ENCODE measurements at regions not wholly inside any gene's neighbourhood (a gene's known extent, or its start where the extent isn't known, plus 50 kb on each side); places are given as distances from the start of the nearest gene placed in this dataset.

DNA sequence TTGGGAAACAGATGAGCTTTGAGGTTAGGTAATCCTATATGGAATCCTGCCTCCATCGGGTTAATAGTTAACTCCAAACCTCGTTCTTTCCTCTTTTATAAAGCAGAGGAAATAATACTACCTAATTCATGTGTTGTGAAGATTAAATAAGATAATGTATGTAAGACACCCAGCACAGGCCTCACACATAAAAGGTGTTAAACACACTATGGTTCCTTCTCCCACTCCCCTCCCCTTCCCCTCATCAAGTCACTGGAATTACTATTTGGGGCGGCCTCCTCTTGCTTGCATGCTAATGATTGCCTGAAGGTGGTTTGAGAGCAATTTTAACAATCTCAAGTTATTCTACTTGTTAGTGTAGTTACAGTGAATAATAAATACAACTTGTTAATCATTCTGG lies 404.4 kb upstream of the RASGEF1B start (continued):
- TF ChIP-seq CEBPB (IDR thresholded peaks at IDR 0.05; ENCODE audit: borderline replicate concordance in 1 of 2, low read depth in 2 of 2, low read length in 2 of 2) (no peak), RELA (IDR thresholded peaks at IDR 0.05; ENCODE audit: borderline replicate concordance, partially characterized antibody) (no peak), HDAC2 (IDR thresholded peaks at IDR 0.05) (no peak), MEF2B (IDR thresholded peaks at IDR 0.05; ENCODE audit: partially characterized antibody, poor library complexity, severe bottlenecking) (no peak)
- TF ChIP-seq, protein P1, sequence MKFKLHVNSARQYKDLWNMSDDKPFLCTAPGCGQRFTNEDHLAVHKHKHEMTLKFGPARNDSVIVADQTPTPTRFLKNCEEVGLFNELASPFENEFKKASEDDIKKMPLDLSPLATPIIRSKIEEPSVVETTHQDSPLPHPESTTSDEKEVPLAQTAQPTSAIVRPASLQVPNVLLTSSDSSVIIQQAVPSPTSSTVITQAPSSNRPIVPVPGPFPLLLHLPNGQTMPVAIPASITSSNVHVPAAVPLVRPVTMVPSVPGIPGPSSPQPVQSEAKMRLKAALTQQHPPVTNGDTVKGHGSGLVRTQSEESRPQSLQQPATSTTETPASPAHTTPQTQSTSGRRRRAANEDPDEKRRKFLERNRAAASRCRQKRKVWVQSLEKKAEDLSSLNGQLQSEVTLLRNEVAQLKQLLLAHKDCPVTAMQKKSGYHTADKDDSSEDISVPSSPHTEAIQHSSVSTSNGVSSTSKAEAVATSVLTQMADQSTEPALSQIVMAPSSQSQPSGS (IDR thresholded peaks at IDR 0.05; ENCODE audit: low read length): no peak
- TF ChIP-seq, protein P2, sequence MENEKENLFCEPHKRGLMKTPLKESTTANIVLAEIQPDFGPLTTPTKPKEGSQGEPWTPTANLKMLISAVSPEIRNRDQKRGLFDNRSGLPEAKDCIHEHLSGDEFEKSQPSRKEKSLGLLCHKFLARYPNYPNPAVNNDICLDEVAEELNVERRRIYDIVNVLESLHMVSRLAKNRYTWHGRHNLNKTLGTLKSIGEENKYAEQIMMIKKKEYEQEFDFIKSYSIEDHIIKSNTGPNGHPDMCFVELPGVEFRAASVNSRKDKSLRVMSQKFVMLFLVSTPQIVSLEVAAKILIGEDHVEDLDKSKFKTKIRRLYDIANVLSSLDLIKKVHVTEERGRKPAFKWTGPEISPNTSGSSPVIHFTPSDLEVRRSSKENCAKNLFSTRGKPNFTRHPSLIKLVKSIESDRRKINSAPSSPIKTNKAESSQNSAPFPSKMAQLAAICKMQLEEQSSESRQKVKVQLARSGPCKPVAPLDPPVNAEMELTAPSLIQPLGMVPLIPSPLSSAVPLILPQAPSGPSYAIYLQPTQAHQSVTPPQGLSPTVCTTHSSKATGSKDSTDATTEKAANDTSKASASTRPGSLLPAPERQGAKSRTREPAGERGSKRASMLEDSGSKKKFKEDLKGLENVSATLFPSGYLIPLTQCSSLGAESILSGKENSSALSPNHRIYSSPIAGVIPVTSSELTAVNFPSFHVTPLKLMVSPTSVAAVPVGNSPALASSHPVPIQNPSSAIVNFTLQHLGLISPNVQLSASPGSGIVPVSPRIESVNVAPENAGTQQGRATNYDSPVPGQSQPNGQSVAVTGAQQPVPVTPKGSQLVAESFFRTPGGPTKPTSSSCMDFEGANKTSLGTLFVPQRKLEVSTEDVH (IDR thresholded peaks at IDR 0.05; ENCODE audit: low read depth, partially characterized antibody): no peak

DNA sequence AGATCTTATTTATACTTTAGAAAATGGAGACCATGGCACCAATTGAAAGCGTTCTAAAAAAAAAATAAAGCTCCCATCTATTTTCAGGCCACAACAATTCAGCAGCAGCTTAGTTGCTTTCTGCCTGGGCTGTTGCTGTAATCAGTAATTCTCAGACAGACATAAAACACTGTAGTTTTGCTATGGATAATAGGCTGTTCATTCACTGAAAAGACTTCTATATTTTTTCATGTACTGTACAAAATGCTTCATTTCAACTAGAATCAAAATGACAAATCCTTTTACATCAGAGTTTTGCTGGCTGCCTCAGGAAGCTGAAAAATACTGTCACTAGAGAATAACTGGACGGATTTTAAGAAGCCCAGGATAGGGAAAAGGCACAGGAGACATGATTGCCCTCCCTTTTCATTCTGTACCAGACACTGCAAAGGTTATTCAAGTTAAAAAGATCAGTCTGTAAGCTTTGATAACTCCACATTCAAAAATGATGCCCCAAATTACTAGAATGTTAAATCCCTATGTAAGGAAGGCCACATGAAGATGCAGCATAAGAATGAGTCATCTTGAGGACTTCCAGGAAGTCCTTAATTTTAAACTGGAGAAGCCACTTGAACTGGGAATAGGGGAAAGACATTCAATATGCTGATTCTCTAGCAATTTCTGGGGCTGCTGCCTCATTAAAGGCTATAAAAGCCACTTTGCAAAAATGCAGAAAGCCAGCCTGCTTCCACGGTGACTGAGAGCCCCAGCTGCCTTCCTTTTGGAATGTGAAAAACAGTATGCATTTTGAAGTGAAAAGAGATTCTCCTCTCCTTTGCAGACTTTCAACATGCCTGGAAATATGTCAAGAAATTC lies 403.2 kb upstream of the RASGEF1B start:
- ChIA-PET CTCF (no interaction called here), SMC1A (ENCODE audit: uncharacterized antibody, unreplicated experiment) (no interaction called here), RAD21 (ENCODE audit: unreplicated experiment) (no interaction called here), POLR2A (no interaction called here)
- H2AFZ ChIP-seq (ENCODE audit: control insufficient read depth, low read depth, low read length): no peak overlapping the region
- H3K79me2 ChIP-seq (ENCODE audit: control insufficient read depth, insufficient read depth, low read length): no peaks in the 10 kb centered on the region
- FAIRE-seq: no peak
- no peak for DNase-seq (ENCODE audit: low read depth, low spot score)
- no peak overlapping the region for H3K27ac ChIP-seq (ENCODE audit: control insufficient read depth, insufficient read depth)
- no peaks in the 10 kb centered on the region for H3K4me1 ChIP-seq (ENCODE audit: control insufficient read depth, insufficient read depth, low read length)
- no peak overlapping the region for H3K4me3 ChIP-seq
- no peaks in the 10 kb centered on the region; the same call in 2 of the 3 replicates for H3K9me3 ChIP-seq (replicated peaks; ENCODE audit: control insufficient read depth, insufficient read depth, low read length)
- no peaks in the 10 kb centered on the region for H4K20me1 ChIP-seq (ENCODE audit: control insufficient read depth, insufficient read depth)
- WGBS (ENCODE audit: insufficient coverage, insufficient replicate concordance, low lambda C conversion rate, missing lambda C conversion rate): 7% methylated on average over 3 of the region's 3 CpGs
- in situ Hi-C loops (cut with MboI): no loop called here
- H3K4me2 ChIP-seq (ENCODE audit: control insufficient read depth, insufficient read depth): no peak overlapping the region
- no peaks in the 10 kb centered on the region for H3K36me3 ChIP-seq (ENCODE audit: control insufficient read depth in 2 of 2, insufficient read depth in 2 of 2, low read length in 1 of 2)
- no peak for ATAC-seq
- no peaks in the 10 kb centered on the region; a peak in 1 of 4 replicates for H3K27me3 ChIP-seq (replicated peaks in 1 of 2; ENCODE audit: control insufficient read depth in 2 of 2, insufficient read depth in 2 of 2, low read length in 1 of 2)
- TF ChIP-seq ATF7 (IDR thresholded peaks at IDR 0.05; ENCODE audit: low read depth): no peak
- TF ChIP-seq, protein P3, sequence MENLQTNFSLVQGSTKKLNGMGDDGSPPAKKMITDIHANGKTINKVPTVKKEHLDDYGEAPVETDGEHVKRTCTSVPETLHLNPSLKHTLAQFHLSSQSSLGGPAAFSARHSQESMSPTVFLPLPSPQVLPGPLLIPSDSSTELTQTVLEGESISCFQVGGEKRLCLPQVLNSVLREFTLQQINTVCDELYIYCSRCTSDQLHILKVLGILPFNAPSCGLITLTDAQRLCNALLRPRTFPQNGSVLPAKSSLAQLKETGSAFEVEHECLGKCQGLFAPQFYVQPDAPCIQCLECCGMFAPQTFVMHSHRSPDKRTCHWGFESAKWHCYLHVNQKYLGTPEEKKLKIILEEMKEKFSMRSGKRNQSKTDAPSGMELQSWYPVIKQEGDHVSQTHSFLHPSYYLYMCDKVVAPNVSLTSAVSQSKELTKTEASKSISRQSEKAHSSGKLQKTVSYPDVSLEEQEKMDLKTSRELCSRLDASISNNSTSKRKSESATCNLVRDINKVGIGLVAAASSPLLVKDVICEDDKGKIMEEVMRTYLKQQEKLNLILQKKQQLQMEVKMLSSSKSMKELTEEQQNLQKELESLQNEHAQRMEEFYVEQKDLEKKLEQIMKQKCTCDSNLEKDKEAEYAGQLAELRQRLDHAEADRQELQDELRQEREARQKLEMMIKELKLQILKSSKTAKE (IDR thresholded peaks at IDR 0.05; ENCODE audit: low read depth, poor library complexity, severe bottlenecking): no peak
- TF ChIP-seq FOXM1 (IDR thresholded peaks at IDR 0.05; ENCODE audit: low read depth, low read length): no peak
- TF ChIP-seq RCOR1 (conservative IDR thresholded peaks at IDR 0.05; ENCODE audit: low read depth, low read length): no peak
- no peak overlapping the region for H3K9ac ChIP-seq (ENCODE audit: control insufficient read depth, insufficient read depth, low read length)
- BruUV-seq (replicated peaks): no TSS peak
- intact Hi-C loops (cut with micrococcal nuclease; ENCODE audit: unreplicated experiment): no loop called here

Measured in GM12878 (cell line).